Testis (tissue), 2 donors: ENCODE measurements at regions not wholly inside any gene's neighbourhood (a gene's known extent, or its start where the extent isn't known, plus 50 kb on each side); places are given as distances from the start of the nearest gene placed in this dataset.

ENCODE experiments used
- POLR2A ChIP-seq: fragments of 450-650 bp; IDR thresholded peaks from one replicate; pipeline ENCODE4 v1.6.1; 2017; ENCODE audit warnings: antibody characterized with exemption, mild to moderate bottlenecking, moderate library complexity
- TF ChIP-seq, protein P1 (sequence below), 3 experiments: fragments of 450-650 bp in 2 of 3; fragments of 200-600 bp in 1 of 3; sonication (generic) in 1 of 3; IDR thresholded peaks; one replicate each; pipeline ENCODE4 v1.5.1; 2016 to 2019; ENCODE audit warnings: antibody characterized with exemption in 3 of 3, mild to moderate bottlenecking in 2 of 3, moderate library complexity in 1 of 3

GRCh38 chr9:106467865-106468164 is 395.2 kb upstream of the ZNF462 start:
- TF ChIP-seq, protein P1, sequence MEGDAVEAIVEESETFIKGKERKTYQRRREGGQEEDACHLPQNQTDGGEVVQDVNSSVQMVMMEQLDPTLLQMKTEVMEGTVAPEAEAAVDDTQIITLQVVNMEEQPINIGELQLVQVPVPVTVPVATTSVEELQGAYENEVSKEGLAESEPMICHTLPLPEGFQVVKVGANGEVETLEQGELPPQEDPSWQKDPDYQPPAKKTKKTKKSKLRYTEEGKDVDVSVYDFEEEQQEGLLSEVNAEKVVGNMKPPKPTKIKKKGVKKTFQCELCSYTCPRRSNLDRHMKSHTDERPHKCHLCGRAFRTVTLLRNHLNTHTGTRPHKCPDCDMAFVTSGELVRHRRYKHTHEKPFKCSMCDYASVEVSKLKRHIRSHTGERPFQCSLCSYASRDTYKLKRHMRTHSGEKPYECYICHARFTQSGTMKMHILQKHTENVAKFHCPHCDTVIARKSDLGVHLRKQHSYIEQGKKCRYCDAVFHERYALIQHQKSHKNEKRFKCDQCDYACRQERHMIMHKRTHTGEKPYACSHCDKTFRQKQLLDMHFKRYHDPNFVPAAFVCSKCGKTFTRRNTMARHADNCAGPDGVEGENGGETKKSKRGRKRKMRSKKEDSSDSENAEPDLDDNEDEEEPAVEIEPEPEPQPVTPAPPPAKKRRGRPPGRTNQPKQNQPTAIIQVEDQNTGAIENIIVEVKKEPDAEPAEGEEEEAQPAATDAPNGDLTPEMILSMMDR (IDR thresholded peaks at IDR 0.05): no peak
- TF ChIP-seq POLR2A: no peak
